GM12878 (cell line): ENCODE measurements at regions not wholly inside any gene's neighbourhood (a gene's known extent, or its start where the extent isn't known, plus 50 kb on each side); places are given as distances from the start of the nearest gene placed in this dataset.

Source experiments
- ATF2 ChIP-seq: IDR thresholded peaks from 2 replicates; pipeline ENCODE4 v1.6.1; 2012; ENCODE audit warnings: low read length, inconsistent platforms
- FOXK2 ChIP-seq: fragments of 450-650 bp; IDR thresholded peaks from 2 replicates; pipeline ENCODE4 v1.6.1; 2017; ENCODE audit warnings: mild to moderate bottlenecking, moderate library complexity
- JUNB ChIP-seq: IDR thresholded peaks from 2 replicates; pipeline ENCODE4 v1.6.1; 2016; ENCODE audit warnings: antibody characterized with exemption, mild to moderate bottlenecking
- POLR2A ChIP-seq: IDR thresholded peaks from 2 replicates; pipeline ENCODE4 v1.6.1; 2011; ENCODE audit warnings: low read depth, mild to moderate bottlenecking, low read length
- POU2F2 ChIP-seq: IDR thresholded peaks from 3 replicates; pipeline ENCODE4 v1.6.1; 2011; ENCODE audit warnings: low read depth, mild to moderate bottlenecking, low read length, borderline replicate concordance
- RUNX3 ChIP-seq: IDR thresholded peaks from 2 replicates; pipeline ENCODE4 v1.6.1; 2012; ENCODE audit warnings: low read length, inconsistent platforms
- SMAD5 ChIP-seq: IDR thresholded peaks from 2 replicates; pipeline ENCODE4 v1.6.1; 2016; ENCODE audit warnings: antibody characterized with exemption, low read depth
- SUPT20H ChIP-seq: IDR thresholded peaks from 2 replicates; pipeline ENCODE4 v1.6.1; 2011; ENCODE audit warnings: low read depth, mild to moderate bottlenecking, low read length, moderate library complexity, borderline replicate concordance; ENCODE audit not compliant: control insufficient read depth
- ZBTB11 ChIP-seq: fragments of 450-650 bp; formaldehyde crosslinking; IDR thresholded peaks from 2 replicates; pipeline ENCODE4 v1.5.0; 2022; ENCODE audit warnings: mild to moderate bottlenecking, missing genetic modification characterization
- ZNF622 ChIP-seq: fragments of 450-650 bp; IDR thresholded peaks from 2 replicates; pipeline ENCODE4 v1.6.1; 2017; ENCODE audit warnings: mild to moderate bottlenecking, inconsistent platforms
- ZNF687 ChIP-seq: fragments of 450-650 bp; IDR thresholded peaks from 2 replicates; pipeline ENCODE4 v1.6.1; 2017; ENCODE audit warnings: mild to moderate bottlenecking, moderate library complexity

- TF ChIP-seq ZNF687 (no peak), ZBTB11 (no peak), POU2F2 (no peak), SUPT20H (no peak), ZNF622 (no peak), FOXK2 (no peak), SMAD5 (no peak), RUNX3 (no peak), POLR2A (no peak), ATF2 (no peak), JUNB (no peak)
- TF ChIP-seq, all 136 proteins: peak for 0
These were observed 68.6 kb upstream of the VAV3 start (continued) for GRCh38 chr1:108033550-108033951.
